ENCODE measurements at regions not wholly inside any gene's neighbourhood (a gene's known extent, or its start where the extent isn't known, plus 50 kb on each side); places are given as distances from the start of the nearest gene placed in this dataset.

- POLR2A ChIA-PET: no interaction called here
- no peak overlapping the region for H3K4me3 ChIP-seq (ENCODE audit: low read depth, low read length)
- no peak for DNase-seq (ENCODE audit: low read depth, low spot score)
- TF ChIP-seq, protein P1, sequence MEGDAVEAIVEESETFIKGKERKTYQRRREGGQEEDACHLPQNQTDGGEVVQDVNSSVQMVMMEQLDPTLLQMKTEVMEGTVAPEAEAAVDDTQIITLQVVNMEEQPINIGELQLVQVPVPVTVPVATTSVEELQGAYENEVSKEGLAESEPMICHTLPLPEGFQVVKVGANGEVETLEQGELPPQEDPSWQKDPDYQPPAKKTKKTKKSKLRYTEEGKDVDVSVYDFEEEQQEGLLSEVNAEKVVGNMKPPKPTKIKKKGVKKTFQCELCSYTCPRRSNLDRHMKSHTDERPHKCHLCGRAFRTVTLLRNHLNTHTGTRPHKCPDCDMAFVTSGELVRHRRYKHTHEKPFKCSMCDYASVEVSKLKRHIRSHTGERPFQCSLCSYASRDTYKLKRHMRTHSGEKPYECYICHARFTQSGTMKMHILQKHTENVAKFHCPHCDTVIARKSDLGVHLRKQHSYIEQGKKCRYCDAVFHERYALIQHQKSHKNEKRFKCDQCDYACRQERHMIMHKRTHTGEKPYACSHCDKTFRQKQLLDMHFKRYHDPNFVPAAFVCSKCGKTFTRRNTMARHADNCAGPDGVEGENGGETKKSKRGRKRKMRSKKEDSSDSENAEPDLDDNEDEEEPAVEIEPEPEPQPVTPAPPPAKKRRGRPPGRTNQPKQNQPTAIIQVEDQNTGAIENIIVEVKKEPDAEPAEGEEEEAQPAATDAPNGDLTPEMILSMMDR (IDR thresholded peaks at IDR 0.05; ENCODE audit: insufficient read depth, low read length, missing control alignments): no peak
- CTCF ChIA-PET: no interaction called here
Measured at GRCh38 chr3:82509106-82509842, 747.8 kb upstream of the GBE1 start.

DNA sequence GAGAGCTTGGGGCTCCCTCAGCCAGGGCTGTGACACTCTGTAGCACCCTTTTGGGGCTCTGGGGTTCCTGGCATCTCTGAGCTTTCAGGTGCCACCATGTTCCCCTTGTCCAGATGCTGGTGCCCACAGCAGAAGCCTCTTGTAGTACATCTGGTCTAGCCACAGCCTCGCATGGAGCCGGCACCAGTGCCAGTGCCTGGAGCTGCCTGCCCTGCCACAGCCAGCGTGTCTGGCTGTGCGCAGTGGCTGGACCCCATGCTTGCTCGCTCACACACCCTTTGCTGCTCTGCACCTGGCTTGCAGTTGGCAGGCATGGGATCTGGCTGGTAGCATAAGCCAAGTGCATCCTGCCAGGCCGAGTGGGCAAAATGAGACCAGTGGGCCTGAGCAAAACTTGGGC is 744.8 kb upstream of the GBE1 start:
- TF ChIP-seq, protein P1 (IDR thresholded peaks at IDR 0.05; ENCODE audit: insufficient read depth, low read length, missing control alignments): no peak
- DNase-seq (ENCODE audit: low read depth, low spot score): no peak
- ChIA-PET CTCF (no interaction called here), POLR2A (no interaction called here)
- H3K4me3 ChIP-seq (ENCODE audit: low read depth, low read length): no peak overlapping the region

GRCh38 chr3:82505079-82505756 is 743.8 kb upstream of the GBE1 start:
- CTCF ChIA-PET: no interaction called here

GRCh38 chr3:82498186-82498585 is 736.7 kb upstream of the GBE1 start:
- TF ChIP-seq, protein P1 (IDR thresholded peaks at IDR 0.05; ENCODE audit: insufficient read depth, low read length, missing control alignments): no peak
- DNase-seq (ENCODE audit: low read depth, low spot score): no peak
- H3K4me3 ChIP-seq (ENCODE audit: low read depth, low read length): no peak overlapping the region
- POLR2A ChIA-PET: no interaction called here
- CTCF ChIA-PET: no interaction called here

More at GRCh38 chr3:82505079-82505756, 743.8 kb upstream of the GBE1 start:
- no peak for DNase-seq (ENCODE audit: low read depth, low spot score)
- no peak overlapping the region for H3K4me3 ChIP-seq (ENCODE audit: low read depth, low read length)
- POLR2A ChIA-PET: no interaction called here
- TF ChIP-seq, protein P1 (IDR thresholded peaks at IDR 0.05; ENCODE audit: insufficient read depth, low read length, missing control alignments): no peak

GRCh38 chr3:82496890-82497560 is 735.6 kb upstream of the GBE1 start:
- H3K4me3 ChIP-seq (ENCODE audit: low read depth, low read length): no peak overlapping the region
- TF ChIP-seq, protein P1 (IDR thresholded peaks at IDR 0.05; ENCODE audit: insufficient read depth, low read length, missing control alignments): no peak
- ChIA-PET CTCF (no interaction called here), POLR2A (no interaction called here)
- no peak for DNase-seq (ENCODE audit: low read depth, low spot score)

DNA sequence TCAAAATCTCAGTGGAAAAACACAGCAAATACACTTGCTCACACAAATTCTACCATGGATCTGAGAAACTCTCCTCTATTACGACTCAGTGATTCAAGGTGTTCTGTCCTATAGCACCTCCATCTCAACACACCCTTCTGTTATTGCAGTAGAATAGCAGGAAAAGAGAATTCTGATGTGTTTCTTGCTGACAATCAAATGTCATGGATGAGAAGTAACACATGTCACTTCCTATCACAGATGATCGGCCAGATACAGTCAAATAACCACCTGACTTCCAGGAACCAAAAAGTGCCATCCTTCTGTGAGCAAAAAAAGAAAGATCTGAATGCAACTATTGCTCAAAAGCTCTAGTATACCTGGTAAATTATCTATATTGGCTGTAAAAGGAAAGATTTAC is 734.2 kb upstream of the GBE1 start:
- H3K4me3 ChIP-seq (ENCODE audit: low read depth, low read length): no peak overlapping the region
- ChIA-PET POLR2A (no interaction called here), CTCF (no interaction called here)
- no peak for DNase-seq (ENCODE audit: low read depth, low spot score)
- TF ChIP-seq, protein P1 (IDR thresholded peaks at IDR 0.05; ENCODE audit: insufficient read depth, low read length, missing control alignments): no peak
